Neural progenitor cell (in vitro differentiated cells): ENCODE measurements at regions not wholly inside any gene's neighbourhood (a gene's known extent, or its start where the extent isn't known, plus 50 kb on each side); places are given as distances from the start of the nearest gene placed in this dataset.

Experiments
- DNase-seq: peaks from one replicate; pipeline ENCODE4 v3.0.0-alpha.2; 2016; ENCODE audit warnings: low spot score
- H2AFZ ChIP-seq: fragments of 200-600 bp; sonication (generic); replicated peaks from 2 replicates; pipeline ENCODE4 v1.6.1; 2016; ENCODE audit warnings: antibody characterized with exemption
- H3F3A ChIP-seq: fragments of 200-600 bp; sonication (generic); 2 replicates; pipeline ENCODE4 v1.6.1; 2016; ENCODE audit warnings: antibody characterized with exemption, low read depth
- H3K27ac ChIP-seq: fragments of 200-600 bp; sonication (generic); 2 replicates; pipeline ENCODE4 v1.5.1; 2016; ENCODE audit warnings: mild to moderate bottlenecking
- H3K27me3 ChIP-seq: fragments of 200-600 bp; sonication (generic); 2 replicates; pipeline ENCODE4 v1.6.1; 2016; ENCODE audit warnings: mild to moderate bottlenecking, moderate library complexity
- H3K36me3 ChIP-seq: fragments of 200-600 bp; sonication (generic); 2 replicates; pipeline ENCODE4 v1.5.1; 2016
- H3K4me1 ChIP-seq: fragments of 200-600 bp; sonication (generic); 2 replicates; pipeline ENCODE4 v1.6.1; 2016; ENCODE audit warnings: mixed run types
- H3K4me2 ChIP-seq: fragments of 200-600 bp; sonication (generic); 2 replicates; pipeline ENCODE4 v1.6.1; 2016
- H3K4me3 ChIP-seq: fragments of 200-600 bp; sonication (generic); 2 replicates; pipeline ENCODE4 v1.5.1; 2016
- H3K79me2 ChIP-seq: fragments of 200-600 bp; sonication (generic); 2 replicates; pipeline ENCODE4 v1.6.1; 2016; ENCODE audit warnings: low read depth
- H3K9ac ChIP-seq: fragments of 200-600 bp; sonication (generic); 2 replicates; pipeline ENCODE4 v1.6.1; 2016
- H3K9me3 ChIP-seq: fragments of 200-600 bp; sonication (generic); 2 replicates; pipeline ENCODE4 v1.5.1; 2016; ENCODE audit warnings: low read depth
- H4K20me1 ChIP-seq: fragments of 200-600 bp; sonication (generic); 2 replicates; pipeline ENCODE4 v1.6.1; 2016; ENCODE audit warnings: low read depth
- H3K27ac Mint-ChIP-seq: 3 replicates; pipeline ENCODE4 v1.8.0; 2021; ENCODE audit warnings: mixed read lengths
- H3K27me3 Mint-ChIP-seq: 2 replicates; pipeline ENCODE4 v1.8.0; 2022; ENCODE audit warnings: low read depth, mild to moderate bottlenecking, inconsistent platforms, moderate library complexity, mixed read lengths; ENCODE audit not compliant: insufficient read depth
- H3K36me3 Mint-ChIP-seq: 3 replicates; pipeline ENCODE4 v1.8.0; 2021; ENCODE audit warnings: mixed read lengths
- H3K4me1 Mint-ChIP-seq: 3 replicates; pipeline ENCODE4 v1.8.0; 2021; ENCODE audit warnings: mixed read lengths
- H3K4me3 Mint-ChIP-seq: 3 replicates; pipeline ENCODE4 v1.8.0; 2021; ENCODE audit warnings: mild to moderate bottlenecking, moderate library complexity, mixed read lengths
- H3K9me3 Mint-ChIP-seq: 3 replicates; pipeline ENCODE4 v1.8.0; 2020; ENCODE audit warnings: mixed read lengths
- CTCF ChIP-seq: fragments of 200-600 bp; sonication (generic); IDR thresholded peaks from 2 replicates; pipeline ENCODE4 v1.5.1; 2017; ENCODE audit warnings: antibody characterized with exemption, mild to moderate bottlenecking
- EZH2 ChIP-seq: fragments of 200-600 bp; sonication (generic); IDR thresholded peaks from 2 replicates; pipeline ENCODE4 v1.6.1; 2017; ENCODE audit warnings: antibody characterized with exemption, mild to moderate bottlenecking, moderate library complexity
- EZH2phosphoT487 ChIP-seq: fragments of 200-600 bp; sonication (generic); IDR thresholded peaks from 2 replicates; pipeline ENCODE4 v1.6.1; 2017; ENCODE audit warnings: antibody characterized with exemption

GRCh38 chr15:25228261-25228660, 210.6 kb downstream of the UBE3A start:
- no peak overlapping the region for H3K4me3 ChIP-seq
- no peaks in the 10 kb centered on the region for H3K36me3 ChIP-seq
- no peaks in the 10 kb centered on the region for H4K20me1 ChIP-seq
- no peaks in the 10 kb centered on the region for H3K36me3 Mint-ChIP-seq
- H3K9me3 ChIP-seq, result no peaks in the 10 kb centered on the region
- no peaks in the 10 kb centered on the region for H3F3A ChIP-seq
- DNase-seq, result no peak
- H3K4me1 ChIP-seq, result no peaks in the 10 kb centered on the region
- TF ChIP-seq EZH2, result no peak
- no peak for TF ChIP-seq CTCF
- TF ChIP-seq EZH2phosphoT487, result no peak
- H3K4me2 ChIP-seq, result no peak overlapping the region
- no peaks in the 10 kb centered on the region for H3K27me3 ChIP-seq
- H3K4me1 Mint-ChIP-seq, result no peaks in the 10 kb centered on the region
- H3K9ac ChIP-seq, result no peak overlapping the region
- H2AFZ ChIP-seq, result no peak overlapping the region
- no peak overlapping the region for H3K27ac ChIP-seq
- H3K27me3 Mint-ChIP-seq, result peaks cover 6% of the 10 kb centered on the region
- no peak overlapping the region for H3K27ac Mint-ChIP-seq
- H3K79me2 ChIP-seq, result no peaks in the 10 kb centered on the region
- no peak overlapping the region for H3K4me3 Mint-ChIP-seq
- H3K9me3 Mint-ChIP-seq, result peaks cover 35% of the 10 kb centered on the region

- no peaks in the 10 kb centered on the region for H3K4me1 Mint-ChIP-seq
- Histone ChIP-seq H3F3A (no peaks in the 10 kb centered on the region), H3K27ac (no peak overlapping the region), H3K4me2 (no peak overlapping the region), H2AFZ (no peak overlapping the region), H4K20me1 (no peaks in the 10 kb centered on the region), H3K36me3 (no peaks in the 10 kb centered on the region), H3K27me3 (no peaks in the 10 kb centered on the region), H3K9ac (no peak overlapping the region), H3K4me1 (no peaks in the 10 kb centered on the region), H3K4me3 (no peak overlapping the region), H3K79me2 (no peaks in the 10 kb centered on the region), H3K9me3 (no peaks in the 10 kb centered on the region)
- no peak overlapping the region for H3K4me3 Mint-ChIP-seq
- peaks cover 6% of the 10 kb centered on the region for H3K27me3 Mint-ChIP-seq
- TF ChIP-seq EZH2phosphoT487 (no peak), EZH2 (no peak), CTCF (no peak)
- peaks cover 28% of the 10 kb centered on the region for H3K9me3 Mint-ChIP-seq
- no peak for DNase-seq
- no peak overlapping the region for H3K27ac Mint-ChIP-seq
- no peaks in the 10 kb centered on the region for H3K36me3 Mint-ChIP-seq
Observed at GRCh38 chr15:25230442-25230841, 208.4 kb downstream of the UBE3A start.

GRCh38 chr15:25233766-25234350, 205.0 kb downstream of the UBE3A start:
- Histone ChIP-seq H3K9ac (no peak overlapping the region), H4K20me1 (no peaks in the 10 kb centered on the region), H3F3A (no peaks in the 10 kb centered on the region), H2AFZ (no peak overlapping the region), H3K4me3 (no peak overlapping the region), H3K27ac (no peak overlapping the region), H3K4me2 (no peak overlapping the region), H3K79me2 (no peaks in the 10 kb centered on the region), H3K27me3 (no peaks in the 10 kb centered on the region), H3K36me3 (no peaks in the 10 kb centered on the region), H3K9me3 (no peaks in the 10 kb centered on the region), H3K4me1 (no peaks in the 10 kb centered on the region)
- Mint-ChIP-seq H3K36me3 (no peaks in the 10 kb centered on the region), H3K4me3 (no peak overlapping the region), H3K9me3 (peaks cover 39% of the 10 kb centered on the region), H3K27me3 (peaks cover 6% of the 10 kb centered on the region), H3K27ac (no peak overlapping the region), H3K4me1 (no peaks in the 10 kb centered on the region)
- TF ChIP-seq EZH2phosphoT487 (no peak), CTCF (no peak), EZH2 (no peak)
- DNase-seq, result no peak
